ENCODE measurements at regions not wholly inside any gene's neighbourhood (a gene's known extent, or its start where the extent isn't known, plus 50 kb on each side); places are given as distances from the start of the nearest gene placed in this dataset.

DNA sequence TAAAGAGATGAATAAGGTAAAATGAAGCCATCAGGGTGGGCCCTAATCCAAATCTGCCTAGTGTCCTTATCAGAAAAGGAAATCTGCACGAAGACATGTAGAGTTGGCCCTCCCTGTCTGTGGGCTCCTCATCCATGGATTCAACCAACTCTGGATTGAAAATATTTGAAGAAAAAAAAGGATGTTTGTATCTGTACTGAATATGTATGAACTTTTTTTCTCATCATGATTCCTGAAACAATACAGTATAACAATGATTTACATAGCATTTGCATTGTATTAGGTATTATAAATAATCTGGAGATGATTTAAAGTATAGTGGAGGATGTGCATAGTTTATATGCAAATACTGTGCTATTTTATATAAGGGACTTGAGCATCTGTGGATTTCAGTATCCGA, 59.0 kb upstream of the SMAD6 start:
- ChIA-PET POLR2A (no interaction called here), RAD21 (ENCODE audit: low non-redundant PET in 1 of 2, low total read pairs in 2 of 2, uncharacterized antibody in 2 of 2, unreplicated experiment in 2 of 2) (no interaction called here), CTCF (no interaction called here)
- H3K27me3 ChIP-seq (ENCODE audit: insufficient read depth, low read length) = no peaks in the 10 kb centered on the region
- DNase-seq (ENCODE audit: low read depth, low spot score) = no peak
- no peak overlapping the region for H3K4me2 ChIP-seq (ENCODE audit: low read length)
- no TSS peak for BruUV-seq (replicated peaks)
- ATAC-seq = no peak
- H3K9me3 ChIP-seq (ENCODE audit: control insufficient read depth in 1 of 2, insufficient read depth in 1 of 2, low read depth in 1 of 2, low read length in 2 of 2) = no peaks in the 10 kb centered on the region
- intact Hi-C loops (cut with micrococcal nuclease) = no loop called here
- no peaks in the 10 kb centered on the region for H3K36me3 ChIP-seq (ENCODE audit: control insufficient read depth in 1 of 2, insufficient read depth in 2 of 2, low read length in 2 of 2)
- H3K9me2 ChIP-seq (ENCODE audit: insufficient read depth) = no peaks in the 10 kb centered on the region
- no peaks in the 10 kb centered on the region for H3K4me1 ChIP-seq (ENCODE audit: control insufficient read depth in 1 of 2, insufficient read depth in 2 of 2, low read length in 2 of 2)
- no peak overlapping the region for H2AFZ ChIP-seq (ENCODE audit: low read depth, low read length, poor library complexity, severe bottlenecking)
- no peaks in the 10 kb centered on the region for H4K20me1 ChIP-seq (ENCODE audit: insufficient read depth)
- no peak overlapping the region for H3K4me3 ChIP-seq (replicated peaks in 1 of 2; ENCODE audit: low read depth in 1 of 2, low read length in 2 of 2)
- no peak overlapping the region for H3K9ac ChIP-seq (ENCODE audit: low read length)
- H3K27ac ChIP-seq (ENCODE audit: low read depth, low read length) = no peak overlapping the region
- TF ChIP-seq POLR2A (IDR thresholded peaks at IDR 0.05; ENCODE audit: borderline replicate concordance, extremely low read depth, insufficient read depth, insufficient read length) (no peak), ZNF274 (IDR thresholded peaks at IDR 0.05; ENCODE audit: low read depth, low read length) (no peak), YY1 (IDR thresholded peaks at IDR 0.05; ENCODE audit: extremely low read depth, insufficient replicate concordance, low read depth, low read length) (no peak), EGR1 (IDR thresholded peaks at IDR 0.05; ENCODE audit: low read depth) (no peak), EZH2phosphoT487 (IDR thresholded peaks at IDR 0.05; ENCODE audit: borderline replicate concordance) (no peak)
- no peaks in the 10 kb centered on the region for H3K79me2 ChIP-seq (ENCODE audit: insufficient read depth, low read length)

DNA sequence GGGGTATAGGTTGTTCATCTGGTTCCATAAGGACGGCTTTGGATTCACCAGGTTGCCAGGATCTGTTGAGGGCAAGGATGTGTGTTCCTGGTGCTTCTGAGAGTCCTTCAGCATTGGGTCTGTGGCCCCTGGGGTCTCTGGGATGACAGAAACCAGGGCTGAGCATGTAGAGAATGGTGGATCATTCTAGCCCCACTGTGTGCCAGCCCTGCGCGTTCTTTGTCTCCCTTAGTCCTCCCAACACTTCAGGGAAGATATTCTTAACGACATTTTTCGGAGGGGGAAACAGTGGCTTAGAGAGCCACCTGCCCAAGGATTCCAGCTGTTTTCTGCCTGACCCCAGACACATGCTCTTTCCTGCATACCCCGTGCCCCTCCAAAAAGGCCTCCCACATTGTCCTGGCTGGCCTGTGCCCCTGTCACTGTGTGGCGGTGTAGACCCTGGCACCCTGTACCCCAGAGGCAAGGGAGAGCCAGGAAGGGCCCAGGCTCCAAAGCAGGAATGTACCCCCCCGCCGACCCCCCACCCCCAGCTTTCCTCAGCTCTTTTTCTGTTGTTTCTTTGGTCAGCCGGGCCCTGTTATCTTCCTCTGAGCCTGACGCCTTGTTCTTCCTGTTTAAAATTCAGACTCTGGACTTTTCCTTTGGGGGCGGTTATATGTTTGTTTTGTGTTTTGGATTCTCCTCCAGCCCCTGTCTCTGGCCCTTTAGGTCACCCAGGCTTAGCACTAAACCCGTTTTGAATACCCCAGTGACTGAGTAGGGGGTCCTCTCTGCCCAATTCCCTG, 57.8 kb upstream of the SMAD6 start:
- H3K4me3 ChIP-seq (replicated peaks in 1 of 2; ENCODE audit: low read depth in 1 of 2, low read length in 2 of 2) = no peak overlapping the region
- no TSS peak for BruUV-seq (replicated peaks)
- no peaks in the 10 kb centered on the region for H3K4me1 ChIP-seq (ENCODE audit: control insufficient read depth in 1 of 2, insufficient read depth in 2 of 2, low read length in 2 of 2)
- DNase-seq (ENCODE audit: low read depth, low spot score) (no peak), ATAC-seq (no peak)
- H2AFZ ChIP-seq (ENCODE audit: low read depth, low read length, poor library complexity, severe bottlenecking) = no peak overlapping the region
- H3K79me2 ChIP-seq (ENCODE audit: insufficient read depth, low read length) = no peaks in the 10 kb centered on the region
- no peaks in the 10 kb centered on the region for H3K36me3 ChIP-seq (ENCODE audit: control insufficient read depth in 1 of 2, insufficient read depth in 2 of 2, low read length in 2 of 2)
- no peak overlapping the region for H3K27ac ChIP-seq (ENCODE audit: low read depth, low read length)
- ChIA-PET POLR2A (no interaction called here), CTCF (no interaction called here), RAD21 (ENCODE audit: low non-redundant PET in 1 of 2, low total read pairs in 2 of 2, uncharacterized antibody in 2 of 2, unreplicated experiment in 2 of 2) (no interaction called here)
- no peaks in the 10 kb centered on the region for H3K27me3 ChIP-seq (ENCODE audit: insufficient read depth, low read length)
- H3K4me2 ChIP-seq (ENCODE audit: low read length) = no peak overlapping the region
- no peaks in the 10 kb centered on the region for H4K20me1 ChIP-seq (ENCODE audit: insufficient read depth)
- H3K9me2 ChIP-seq (ENCODE audit: insufficient read depth) = no peaks in the 10 kb centered on the region
- H3K9ac ChIP-seq (ENCODE audit: low read length) = no peak overlapping the region
- TF ChIP-seq POLR2AphosphoS5 (IDR thresholded peaks at IDR 0.05; ENCODE audit: low read depth, low read length) (no peak), ZFX (IDR thresholded peaks at IDR 0.05) (no peak), EGR1 (IDR thresholded peaks at IDR 0.05; ENCODE audit: low read depth) (no peak), CEBPB (IDR thresholded peaks at IDR 0.05; ENCODE audit: low read depth) (no peak), YY1 (IDR thresholded peaks at IDR 0.05; ENCODE audit: extremely low read depth, insufficient replicate concordance, low read depth, low read length) (no peak), CBX3 (IDR thresholded peaks at IDR 0.05; ENCODE audit: low read depth) (no peak)
- TF ChIP-seq, protein P1, sequence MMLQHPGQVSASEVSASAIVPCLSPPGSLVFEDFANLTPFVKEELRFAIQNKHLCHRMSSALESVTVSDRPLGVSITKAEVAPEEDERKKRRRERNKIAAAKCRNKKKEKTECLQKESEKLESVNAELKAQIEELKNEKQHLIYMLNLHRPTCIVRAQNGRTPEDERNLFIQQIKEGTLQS (IDR thresholded peaks at IDR 0.05) = no peak
- TF ChIP-seq, protein P2, sequence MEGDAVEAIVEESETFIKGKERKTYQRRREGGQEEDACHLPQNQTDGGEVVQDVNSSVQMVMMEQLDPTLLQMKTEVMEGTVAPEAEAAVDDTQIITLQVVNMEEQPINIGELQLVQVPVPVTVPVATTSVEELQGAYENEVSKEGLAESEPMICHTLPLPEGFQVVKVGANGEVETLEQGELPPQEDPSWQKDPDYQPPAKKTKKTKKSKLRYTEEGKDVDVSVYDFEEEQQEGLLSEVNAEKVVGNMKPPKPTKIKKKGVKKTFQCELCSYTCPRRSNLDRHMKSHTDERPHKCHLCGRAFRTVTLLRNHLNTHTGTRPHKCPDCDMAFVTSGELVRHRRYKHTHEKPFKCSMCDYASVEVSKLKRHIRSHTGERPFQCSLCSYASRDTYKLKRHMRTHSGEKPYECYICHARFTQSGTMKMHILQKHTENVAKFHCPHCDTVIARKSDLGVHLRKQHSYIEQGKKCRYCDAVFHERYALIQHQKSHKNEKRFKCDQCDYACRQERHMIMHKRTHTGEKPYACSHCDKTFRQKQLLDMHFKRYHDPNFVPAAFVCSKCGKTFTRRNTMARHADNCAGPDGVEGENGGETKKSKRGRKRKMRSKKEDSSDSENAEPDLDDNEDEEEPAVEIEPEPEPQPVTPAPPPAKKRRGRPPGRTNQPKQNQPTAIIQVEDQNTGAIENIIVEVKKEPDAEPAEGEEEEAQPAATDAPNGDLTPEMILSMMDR (IDR thresholded peaks at IDR 0.05 in 2 of 3, conservative IDR thresholded peaks at IDR 0.05 in 1 of 3; ENCODE audit: borderline replicate concordance in 1 of 3, insufficient read depth in 1 of 3, low read depth in 2 of 3, low read length in 2 of 3) = no peak
- TF ChIP-seq, protein P3, sequence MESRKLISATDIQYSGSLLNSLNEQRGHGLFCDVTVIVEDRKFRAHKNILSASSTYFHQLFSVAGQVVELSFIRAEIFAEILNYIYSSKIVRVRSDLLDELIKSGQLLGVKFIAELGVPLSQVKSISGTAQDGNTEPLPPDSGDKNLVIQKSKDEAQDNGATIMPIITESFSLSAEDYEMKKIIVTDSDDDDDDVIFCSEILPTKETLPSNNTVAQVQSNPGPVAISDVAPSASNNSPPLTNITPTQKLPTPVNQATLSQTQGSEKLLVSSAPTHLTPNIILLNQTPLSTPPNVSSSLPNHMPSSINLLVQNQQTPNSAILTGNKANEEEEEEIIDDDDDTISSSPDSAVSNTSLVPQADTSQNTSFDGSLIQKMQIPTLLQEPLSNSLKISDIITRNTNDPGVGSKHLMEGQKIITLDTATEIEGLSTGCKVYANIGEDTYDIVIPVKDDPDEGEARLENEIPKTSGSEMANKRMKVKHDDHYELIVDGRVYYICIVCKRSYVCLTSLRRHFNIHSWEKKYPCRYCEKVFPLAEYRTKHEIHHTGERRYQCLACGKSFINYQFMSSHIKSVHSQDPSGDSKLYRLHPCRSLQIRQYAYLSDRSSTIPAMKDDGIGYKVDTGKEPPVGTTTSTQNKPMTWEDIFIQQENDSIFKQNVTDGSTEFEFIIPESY (IDR thresholded peaks at IDR 0.05; ENCODE audit: extremely low read depth, insufficient replicate concordance, low read length) = no peak
- H3K9me3 ChIP-seq (ENCODE audit: control insufficient read depth in 1 of 2, insufficient read depth in 1 of 2, low read depth in 1 of 2, low read length in 2 of 2) = no peaks in the 10 kb centered on the region
- intact Hi-C loops (cut with micrococcal nuclease) = no loop called here
